GM23248 (cell line): ENCODE measurements at regions not wholly inside any gene's neighbourhood (a gene's known extent, or its start where the extent isn't known, plus 50 kb on each side); places are given as distances from the start of the nearest gene placed in this dataset.

Experiments
- EZH2 ChIP-seq: fragments of 200-600 bp; sonication (generic); IDR thresholded peaks from 2 replicates; pipeline ENCODE4 v1.6.1; 2018; ENCODE audit warnings: antibody characterized with exemption, mild to moderate bottlenecking; ENCODE audit not compliant: insufficient read depth, poor library complexity, severe bottlenecking
- EZH2phosphoT487 ChIP-seq: fragments of 200-600 bp; sonication (generic); IDR thresholded peaks from 2 replicates; pipeline ENCODE4 v1.6.1; 2018; ENCODE audit warnings: antibody characterized with exemption, moderate library complexity, mild to moderate bottlenecking, low read depth; ENCODE audit not compliant: insufficient read depth

- TF ChIP-seq EZH2 = no peak
- no peak for TF ChIP-seq EZH2phosphoT487
Observed at GRCh38 chr15:79492065-79492464, 59.9 kb downstream of the MINAR1 start.
